Stimulated activated CD8-positive, alpha-beta memory T cell treated with anti-CD3 and anti-CD28 coated beads, Interleukin-2, amount 100 ng/mL, for 1 hour (primary cell): ENCODE measurements at regions not wholly inside any gene's neighbourhood (a gene's known extent, or its start where the extent isn't known, plus 50 kb on each side); places are given as distances from the start of the nearest gene placed in this dataset.

Source experiments
- DNase-seq, 2 donors: peaks; one replicate each; pipeline ENCODE4 v3.0.0-alpha.2; 2020; ENCODE audit warnings: low read depth in 2 of 2

DNA sequence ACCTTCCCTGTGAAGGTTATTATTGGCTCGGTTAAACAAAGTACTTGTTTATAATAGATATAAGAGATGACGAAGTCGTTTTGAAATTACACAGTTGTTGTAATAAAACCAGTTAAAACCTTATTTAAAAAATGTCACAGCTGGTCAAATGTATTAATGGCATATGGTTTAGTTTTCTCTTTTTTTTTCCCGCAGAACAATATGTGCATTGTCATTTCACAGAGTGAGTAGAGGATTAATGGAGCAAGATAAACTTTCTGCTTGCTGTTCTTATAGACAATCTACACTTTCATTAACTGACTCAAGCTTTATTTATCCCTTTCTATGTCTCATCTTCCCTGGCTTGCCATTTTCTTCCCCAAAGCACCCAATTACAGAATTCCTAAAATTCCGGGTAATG lies 404.3 kb upstream of the NPVF start:
- DNase-seq, result no peak

DNA sequence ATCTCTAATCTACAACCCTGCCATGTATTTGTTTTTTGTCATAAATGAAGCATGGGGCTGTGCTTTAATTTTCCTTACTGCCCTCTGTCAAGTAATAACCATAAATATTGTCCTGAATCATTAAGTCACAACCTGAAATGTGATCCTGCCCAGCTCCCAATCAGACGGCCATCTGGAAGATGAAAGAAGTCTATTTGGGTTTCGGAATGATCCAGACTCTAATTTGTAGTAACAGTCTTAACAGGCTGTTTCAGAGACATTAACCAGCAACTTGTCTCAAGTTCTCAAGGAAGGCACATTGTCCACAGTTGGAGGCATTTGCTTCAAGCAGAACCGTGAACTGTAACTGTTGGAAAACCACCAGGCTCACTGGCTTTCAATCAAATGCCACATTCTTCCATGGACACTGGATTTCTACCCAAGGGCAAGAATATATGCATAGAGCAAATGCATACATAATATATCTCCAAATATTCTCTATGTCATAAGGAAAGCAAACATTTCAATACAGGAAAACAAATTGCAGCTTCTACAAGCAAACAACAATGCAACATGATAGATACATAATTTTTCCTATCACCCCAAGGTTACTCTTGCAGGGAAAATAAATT lies 405.2 kb upstream of the NPVF start:
- DNase-seq, result no peak

DNA sequence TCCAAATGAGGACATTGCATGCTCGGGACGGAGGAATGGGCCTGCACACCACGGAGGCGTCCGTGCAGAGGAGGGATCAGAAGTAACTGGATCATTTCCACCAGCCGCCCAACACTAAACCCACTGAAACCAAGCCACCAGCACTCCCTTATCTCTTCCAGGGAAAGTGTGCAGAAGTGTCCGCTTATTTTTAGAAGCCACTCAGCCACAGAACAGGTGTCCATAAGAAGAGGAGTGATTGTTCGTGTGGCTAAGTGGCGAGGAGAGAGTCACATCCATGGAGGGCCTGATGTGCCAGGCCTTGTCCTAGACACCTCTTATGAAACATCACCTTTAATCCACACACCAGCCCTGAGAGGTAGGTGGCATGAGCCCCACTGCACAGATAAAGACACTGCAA lies 407.9 kb upstream of the NPVF start:
- DNase-seq, result no peak

DNA sequence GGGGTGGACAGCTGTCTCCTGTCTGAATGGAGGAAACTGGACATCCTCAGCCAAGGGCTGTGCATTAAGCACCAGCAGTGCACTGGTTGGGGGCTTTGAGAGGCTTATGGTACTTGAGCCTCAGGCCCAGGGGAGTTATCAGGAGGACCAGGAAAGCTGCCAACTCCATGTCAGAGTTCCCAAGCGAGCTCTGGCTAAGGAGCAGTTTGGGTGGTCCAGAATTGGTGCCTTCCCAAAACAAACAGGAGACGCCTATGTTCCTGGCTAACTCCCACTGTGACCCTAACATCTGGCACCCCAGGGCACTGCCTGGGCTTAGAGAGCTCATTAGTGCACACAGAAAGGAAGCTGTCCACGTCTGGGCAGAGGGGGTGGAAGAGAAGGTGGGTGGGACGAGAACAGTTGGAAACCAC lies 408.6 kb upstream of the NPVF start:
- DNase-seq, result no peak

DNA sequence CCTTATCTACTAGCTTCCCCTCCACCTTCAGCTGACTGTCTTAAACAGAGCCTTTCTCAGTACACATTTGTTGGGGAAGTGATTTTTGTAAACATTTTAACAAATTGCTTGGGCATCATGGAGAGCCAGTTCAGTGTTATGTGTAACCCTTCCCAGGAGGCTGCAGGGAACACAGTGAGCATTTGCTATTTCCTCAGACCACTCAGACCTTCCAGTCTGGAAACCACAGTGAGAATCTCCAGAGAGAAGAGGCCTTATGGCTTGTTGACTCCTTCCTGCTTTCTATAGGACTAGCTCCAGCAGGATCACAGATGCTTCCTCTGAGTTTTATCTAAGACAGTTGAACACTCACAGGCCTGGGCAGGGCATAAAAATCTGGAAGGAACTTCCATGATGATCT lies 409.8 kb upstream of the NPVF start:
- no peak for DNase-seq

DNA sequence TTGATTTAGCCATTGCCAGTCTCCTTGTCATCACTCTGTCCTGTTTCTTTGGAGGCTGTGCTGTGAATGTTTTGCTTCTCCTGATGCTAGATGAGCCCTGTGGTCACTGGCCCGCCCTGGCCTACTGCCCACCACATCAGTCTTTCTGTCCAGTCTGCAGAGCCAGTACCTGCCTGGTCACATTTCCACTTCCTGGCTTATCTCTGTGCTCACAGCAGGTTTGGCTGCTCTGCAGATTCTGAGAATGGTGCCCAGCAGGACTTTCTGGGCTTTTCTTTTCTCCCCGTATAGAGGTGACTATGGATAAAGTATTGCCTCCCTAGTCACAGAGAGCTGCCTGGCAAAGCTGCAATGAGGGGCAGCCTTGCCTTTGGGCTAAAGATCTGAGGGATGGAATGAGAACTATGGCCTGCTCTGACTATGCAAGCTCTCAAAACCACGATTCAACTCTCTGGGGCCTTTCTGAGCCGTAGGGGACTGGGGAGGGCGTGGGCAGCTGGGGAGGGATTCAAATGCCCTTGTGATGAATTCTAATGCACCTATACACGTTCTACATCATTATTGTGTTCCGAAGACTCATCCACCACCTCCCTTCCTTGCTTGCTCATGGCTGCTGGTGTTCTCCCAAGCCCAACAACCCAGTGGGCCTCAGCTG lies 410.4 kb upstream of the NPVF start:
- no peak for DNase-seq

DNA sequence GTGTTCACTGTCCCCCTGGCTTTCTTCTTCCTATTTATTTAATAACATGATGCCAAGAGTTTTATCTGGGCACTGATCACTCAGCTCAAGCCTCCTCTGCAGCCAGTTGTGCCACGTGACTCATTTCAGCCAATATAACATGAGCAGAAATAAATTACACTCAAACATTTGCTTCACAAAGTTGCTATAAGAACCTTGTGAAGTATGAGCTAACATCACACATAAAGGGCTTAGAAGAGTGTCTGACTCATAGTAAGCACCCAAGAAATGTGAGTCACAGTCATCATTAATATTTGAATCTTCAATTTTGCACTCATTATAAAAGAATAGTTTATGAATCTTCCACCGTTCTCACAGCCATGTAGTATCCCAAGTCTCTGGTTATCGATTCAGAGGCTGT lies 414.6 kb upstream of the NPVF start:
- DNase-seq, result no peak

DNA sequence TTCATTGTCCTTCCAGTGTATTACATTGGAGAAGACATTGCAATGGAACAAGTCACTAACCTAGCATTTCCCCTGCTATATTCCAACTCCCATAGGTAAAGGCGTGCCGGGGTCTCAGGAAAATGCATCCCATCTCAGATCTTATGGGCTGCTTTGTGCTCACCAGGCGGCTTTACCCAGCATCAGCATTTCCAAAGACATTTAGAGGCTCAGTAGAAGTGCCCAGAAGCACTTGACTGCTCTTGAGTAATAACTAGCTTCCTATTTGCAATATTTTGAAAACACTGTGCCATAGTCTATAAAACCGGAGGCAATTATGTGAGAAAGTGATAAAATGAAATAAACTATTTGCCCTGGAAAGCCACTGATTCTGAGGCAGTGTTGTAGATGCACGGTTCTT lies 415.0 kb upstream of the NPVF start:
- DNase-seq, result no peak

DNA sequence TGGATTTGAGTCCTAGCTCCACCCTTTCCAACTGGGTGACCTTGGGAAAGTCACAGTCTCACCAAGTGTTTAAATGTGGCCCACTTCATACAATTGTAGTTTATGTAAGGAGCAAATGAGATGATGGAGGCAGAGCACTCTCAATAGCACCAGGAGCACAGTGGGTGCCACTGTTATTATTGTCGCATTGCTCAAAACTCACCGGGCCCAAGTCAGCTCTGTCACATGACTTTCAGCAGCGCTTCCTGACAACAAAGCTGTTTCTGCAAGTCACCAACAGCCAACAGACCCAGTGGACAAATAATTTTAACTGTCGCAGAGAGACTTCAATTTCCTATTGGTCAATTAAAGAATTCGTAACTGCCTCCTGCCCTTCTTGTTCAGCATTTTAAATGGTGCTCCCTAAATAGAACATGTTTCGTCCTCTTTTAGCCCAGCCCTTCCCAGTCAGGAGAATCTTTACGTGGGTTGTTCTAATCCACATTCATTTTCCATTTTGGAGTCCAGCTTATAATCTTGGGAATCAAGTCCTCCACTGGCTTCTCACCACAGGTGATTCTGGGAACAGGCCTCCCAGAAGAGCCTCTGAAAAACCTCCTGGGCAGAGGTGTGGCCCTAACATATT lies 415.6 kb upstream of the NPVF start:
- DNase-seq, result no peak

DNA sequence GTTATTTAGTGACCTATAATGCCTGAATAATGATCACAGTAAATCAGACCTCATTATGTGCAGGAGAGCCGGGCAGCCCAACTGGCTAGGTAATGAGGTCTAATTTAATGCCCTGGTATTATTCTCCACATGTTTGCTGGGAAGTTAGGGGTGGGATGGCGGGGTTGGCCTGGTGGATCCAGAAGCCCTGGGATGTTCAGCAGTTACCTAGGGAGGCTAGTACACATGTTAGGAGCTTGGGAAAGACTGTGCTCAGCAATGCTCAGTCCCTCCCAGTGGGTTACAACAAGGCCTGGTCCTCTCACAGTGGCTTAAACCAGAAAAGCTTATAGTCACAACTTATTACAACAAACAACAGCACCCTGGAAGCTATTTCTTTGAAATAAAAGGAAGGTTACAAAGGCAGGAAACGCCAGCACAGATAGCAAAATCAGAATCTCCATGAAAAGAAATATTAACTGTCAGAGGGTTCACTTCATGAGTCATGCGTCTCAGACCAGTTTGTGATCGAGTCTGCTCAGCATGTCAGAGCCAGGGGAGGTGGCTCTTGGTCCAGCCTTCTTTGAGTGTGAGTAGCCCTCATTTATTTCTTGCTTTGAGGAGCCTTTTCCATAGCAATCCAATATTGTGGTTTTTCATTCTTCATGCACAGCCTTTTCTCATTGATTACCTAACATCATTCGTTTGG lies 418.6 kb upstream of the NPVF start:
- DNase-seq, result no peak

DNA sequence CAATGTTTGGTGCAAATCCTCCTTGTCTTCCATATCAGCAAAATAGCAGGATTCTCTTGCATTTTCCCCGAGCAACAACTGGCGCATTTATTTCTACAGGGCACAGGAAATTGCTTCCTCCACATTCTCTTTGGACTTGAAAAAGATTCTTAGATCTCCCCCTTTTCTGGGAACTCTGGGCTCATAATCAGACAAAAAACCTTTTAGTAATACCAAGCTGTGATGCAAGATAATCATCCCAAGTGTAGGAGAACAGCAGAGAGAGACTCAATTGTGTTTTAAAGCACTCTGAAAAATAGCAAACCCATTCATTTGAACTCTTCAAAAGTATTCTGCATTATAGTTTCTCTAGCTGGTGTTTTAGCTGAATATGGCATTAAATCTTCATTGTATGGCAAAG lies 419.6 kb upstream of the NPVF start:
- no peak for DNase-seq

DNA sequence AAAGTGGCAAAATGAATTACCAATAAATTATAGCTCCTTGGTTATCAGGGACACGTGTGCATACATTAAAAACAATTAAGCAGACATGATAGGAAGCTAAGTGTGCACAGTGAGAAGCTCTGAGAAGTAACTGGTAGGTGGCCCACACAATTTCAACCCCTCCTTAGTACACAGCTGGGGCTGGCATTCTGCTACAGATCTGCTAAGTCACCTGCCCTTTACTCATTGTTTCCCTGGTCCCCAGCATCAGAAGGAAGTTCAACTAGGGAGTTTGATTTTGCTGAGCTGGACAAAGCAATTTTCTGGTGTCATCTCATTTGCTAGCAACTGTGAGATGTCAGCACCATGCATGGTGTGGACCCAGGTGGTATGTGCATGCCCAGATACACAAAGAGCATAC lies 424.1 kb upstream of the NPVF start:
- DNase-seq, result no peak

DNA sequence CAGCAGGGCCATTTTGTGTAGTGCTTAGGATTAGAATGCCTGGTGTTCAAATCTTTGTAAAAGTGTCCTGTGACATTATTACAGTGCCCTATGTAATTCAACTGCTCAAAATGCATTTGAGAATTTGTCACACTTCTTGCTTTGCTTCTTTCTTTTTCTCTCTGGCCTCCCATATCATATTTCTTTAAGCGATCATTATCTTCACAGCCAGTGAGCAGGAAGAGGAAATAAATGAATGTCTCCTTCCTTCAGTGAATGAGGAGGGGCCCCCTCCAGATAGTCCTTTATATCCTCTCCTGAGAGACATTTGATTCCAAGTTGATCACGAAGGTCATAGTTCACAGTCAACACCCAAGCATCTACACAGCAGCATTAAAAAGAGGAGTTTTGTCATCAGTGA lies 425.1 kb upstream of the NPVF start:
- DNase-seq, result no peak

DNA sequence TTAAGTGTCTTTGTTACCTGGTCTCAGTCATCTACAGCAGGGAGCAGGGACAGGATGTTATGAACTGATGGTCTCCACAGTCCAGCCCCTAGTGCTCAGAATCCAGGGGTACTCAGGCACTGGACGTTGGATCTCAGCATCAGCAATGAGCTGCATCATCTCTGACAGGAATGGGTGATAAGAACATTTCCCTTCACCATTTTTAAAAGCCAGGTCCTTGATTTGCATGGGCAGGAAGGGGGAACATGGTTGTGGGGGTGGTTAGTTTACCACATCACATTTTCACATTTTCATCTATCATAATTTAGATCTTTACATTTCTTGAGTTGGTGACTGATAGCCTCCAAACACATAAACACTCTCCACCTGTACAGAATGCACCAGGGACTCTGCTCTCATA lies 427.8 kb upstream of the NPVF start:
- no peak for DNase-seq

DNA sequence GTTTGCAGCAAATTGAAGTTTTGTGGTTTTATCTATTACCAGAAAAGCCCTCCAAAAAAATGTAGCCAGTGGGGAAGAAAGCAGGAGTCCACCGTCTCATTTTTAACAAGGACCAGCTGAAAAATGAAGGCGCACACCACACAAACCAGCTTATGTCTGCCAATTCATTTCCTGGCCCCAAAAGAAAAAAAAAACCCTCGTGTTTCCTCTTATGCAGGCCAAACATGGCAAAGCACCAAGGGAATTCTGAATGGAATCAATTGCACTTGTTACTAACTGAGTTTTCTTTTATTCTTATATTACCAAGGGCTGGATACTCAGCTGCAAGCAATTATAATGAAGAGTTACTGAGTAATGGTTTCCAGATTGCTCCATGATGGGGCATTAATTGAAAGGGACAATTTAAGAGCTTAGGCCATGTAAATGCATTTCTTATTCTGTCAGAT lies 428.3 kb upstream of the NPVF start:
- DNase-seq, result no peak

DNA sequence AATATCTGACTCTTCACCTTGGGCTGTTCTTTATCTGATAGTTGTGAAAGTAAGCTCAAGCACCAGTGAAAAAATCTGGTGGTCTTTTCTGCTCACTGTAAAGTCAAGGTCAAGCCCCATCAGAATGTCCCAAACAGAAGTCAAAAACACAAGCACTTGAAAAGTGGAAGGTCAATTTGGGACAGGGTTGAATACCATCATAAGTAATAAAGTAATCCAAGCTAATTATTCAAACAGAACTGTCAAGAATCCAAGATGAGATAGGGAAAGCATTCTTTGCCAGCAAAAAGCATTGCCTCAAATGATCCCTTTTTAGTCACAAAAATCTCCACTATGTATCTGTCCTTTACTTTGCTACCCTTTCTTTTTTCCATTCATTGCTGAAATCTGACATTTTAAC lies 430.1 kb upstream of the NPVF start:
- DNase-seq, result no peak

DNA sequence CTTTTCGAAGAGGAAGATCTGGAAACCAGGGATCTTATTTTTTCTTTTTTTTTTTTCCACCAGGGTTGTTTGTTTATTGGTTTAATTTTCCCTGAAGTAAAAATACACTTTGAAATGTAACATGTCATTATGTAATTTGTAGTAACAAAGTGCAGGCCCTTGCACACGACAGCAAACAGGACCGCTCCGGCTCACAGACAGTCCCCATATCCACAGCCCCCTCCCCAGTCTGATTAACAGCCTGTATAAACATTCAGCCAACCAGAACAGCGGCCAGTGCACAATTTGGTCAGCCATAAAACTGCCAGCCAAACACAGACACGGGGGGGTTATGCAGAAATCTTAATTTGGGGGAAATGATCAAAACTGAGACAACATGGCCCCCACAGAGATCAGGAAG lies 431.6 kb upstream of the NPVF start:
- DNase-seq, result no peak

DNA sequence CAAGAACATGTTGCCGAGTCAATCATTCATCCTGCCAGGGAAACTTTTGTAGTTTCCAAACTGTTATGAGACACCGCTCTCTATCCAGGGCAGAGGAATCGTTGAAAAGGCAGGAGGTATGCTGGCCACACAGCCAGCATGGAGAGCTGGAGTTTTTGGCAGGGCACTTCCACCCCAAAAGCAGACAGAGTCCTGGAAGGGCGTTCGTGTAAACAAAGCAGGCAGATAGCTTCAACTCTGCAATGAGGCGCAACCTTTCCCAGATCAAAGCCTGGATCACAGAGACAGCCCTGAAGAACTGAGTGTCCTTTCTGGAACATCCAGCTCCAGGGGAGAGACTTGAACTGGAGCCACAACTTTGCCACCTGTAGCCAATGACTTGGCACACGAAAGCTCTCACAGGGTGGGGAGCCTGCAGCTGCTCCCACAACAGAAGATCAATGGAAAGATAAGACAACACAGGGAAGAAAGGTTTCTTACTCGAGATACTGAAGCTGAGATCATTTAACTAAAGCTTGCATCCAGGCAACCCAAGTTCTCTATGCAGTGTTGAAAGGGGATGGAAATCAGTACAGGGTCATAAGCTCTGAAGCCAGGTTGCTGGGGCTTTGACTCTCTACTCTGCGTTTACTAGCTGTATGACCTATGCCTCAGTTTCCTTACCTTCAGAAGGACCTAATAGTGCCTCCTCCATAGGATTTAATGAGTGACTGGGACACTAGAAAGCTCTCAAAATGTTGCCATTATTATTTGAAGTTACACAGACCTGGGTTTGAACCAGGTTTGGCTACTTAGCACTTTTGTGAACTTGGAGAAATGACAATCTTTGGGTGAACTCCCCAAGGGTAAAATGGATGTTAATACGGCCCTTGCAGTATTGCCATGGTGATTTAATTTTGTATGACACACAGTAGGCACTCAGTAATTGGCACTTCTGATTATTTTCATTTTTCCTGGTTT lies 434.8 kb upstream of the NPVF start:
- DNase-seq, result no peak

DNA sequence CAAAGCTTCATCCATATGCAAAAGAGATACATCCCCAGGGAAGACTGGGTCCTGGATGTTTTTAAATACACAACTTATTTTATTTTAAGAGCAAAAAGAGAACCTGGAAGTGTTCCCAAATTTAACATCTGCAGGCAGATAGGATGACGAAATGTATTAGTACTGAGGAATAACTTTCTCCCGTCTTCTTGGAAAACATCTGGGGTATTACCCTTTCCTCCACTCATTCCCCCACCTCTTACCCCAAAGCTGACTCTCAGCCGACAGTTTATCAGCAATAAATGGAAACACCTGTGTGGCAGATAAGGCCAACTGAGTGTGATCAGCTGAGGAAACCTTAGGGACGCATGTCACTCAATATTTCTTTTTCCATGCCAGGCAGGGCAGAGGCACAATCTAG lies 435.6 kb upstream of the NPVF start:
- no peak for DNase-seq

DNA sequence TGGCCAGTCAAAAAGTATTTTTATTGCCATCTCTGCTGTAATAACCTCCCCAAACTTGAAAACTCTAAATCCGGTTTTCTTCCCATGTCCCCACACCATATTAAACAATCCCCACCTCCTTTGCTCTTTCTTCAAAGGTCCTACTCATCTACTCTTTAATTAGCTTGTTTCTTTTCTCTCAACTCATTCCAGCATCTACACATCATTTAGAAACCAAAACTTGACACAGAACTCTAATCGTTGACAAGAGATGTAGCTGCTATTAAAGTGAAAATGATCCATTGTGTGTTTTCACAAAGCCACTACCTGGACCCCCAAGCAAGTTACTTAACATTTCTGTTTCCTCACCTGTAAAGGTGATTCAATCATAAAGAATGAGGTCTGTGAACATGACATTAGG lies 436.3 kb upstream of the NPVF start:
- DNase-seq, result no peak

DNA sequence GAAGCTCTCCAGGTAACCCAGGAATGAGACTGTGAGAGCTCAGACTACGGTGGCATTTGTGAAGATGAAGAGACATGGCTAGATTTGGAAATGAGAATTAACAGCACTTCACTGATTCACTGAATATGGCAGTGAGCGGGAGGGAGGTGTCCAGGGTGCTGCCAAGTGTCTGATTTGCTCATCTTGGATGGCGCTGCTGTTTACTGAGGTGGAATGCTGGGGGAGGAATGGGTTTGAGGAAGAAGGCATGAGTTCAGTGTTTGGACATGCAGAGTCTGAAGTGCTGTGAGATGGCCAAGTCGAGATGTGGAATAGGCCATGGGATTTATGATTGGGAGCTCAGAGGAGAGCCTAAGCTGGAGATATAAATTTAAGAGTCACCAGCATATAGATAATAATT lies 437.1 kb upstream of the NPVF start:
- no peak for DNase-seq
